GM23338 (cell line): ENCODE measurements at regions not wholly inside any gene's neighbourhood (a gene's known extent, or its start where the extent isn't known, plus 50 kb on each side); places are given as distances from the start of the nearest gene placed in this dataset.

Experiments used
- ATAC-seq: fragments of 200-7000 bp; cut with Tn5 transposase; 3 replicates; pipeline ENCODE4 v1.9.1; 2020
- DNase-seq: peaks from one replicate; pipeline ENCODE4 v3.0.0-alpha.2; 2015; ENCODE audit warnings: low spot score
- H2AFZ ChIP-seq: fragments of 200-600 bp; sonication (generic); 2 replicates; pipeline ENCODE4 v1.8.0; 2016; ENCODE audit warnings: antibody characterized with exemption, mild to moderate bottlenecking, moderate library complexity
- H3F3A ChIP-seq: fragments of 200-600 bp; sonication (generic); replicated peaks from 2 replicates; pipeline ENCODE4 v1.8.0; 2017; ENCODE audit warnings: antibody characterized with exemption, mixed run types, low read depth
- H3K27ac ChIP-seq: fragments of 200-600 bp; sonication (generic); 2 replicates; pipeline ENCODE4 v1.6.1; 2016; ENCODE audit warnings: low read depth
- H3K27me3 ChIP-seq: fragments of 200-600 bp; sonication (generic); 2 replicates; pipeline ENCODE4 v1.8.0; 2016; ENCODE audit warnings: mild to moderate bottlenecking, mixed run types, moderate library complexity; ENCODE audit not compliant: insufficient read depth
- H3K36me3 ChIP-seq: fragments of 200-600 bp; sonication (generic); 2 replicates; pipeline ENCODE4 v1.8.0; 2016; ENCODE audit warnings: mild to moderate bottlenecking; ENCODE audit not compliant: insufficient read depth
- H3K4me1 ChIP-seq: fragments of 200-600 bp; sonication (generic); 2 replicates; pipeline ENCODE4 v1.8.0; 2016; ENCODE audit warnings: mild to moderate bottlenecking, moderate library complexity; ENCODE audit not compliant: insufficient read depth
- H3K4me2 ChIP-seq: fragments of 200-600 bp; sonication (generic); 2 replicates; pipeline ENCODE4 v1.7.1; 2017; ENCODE audit warnings: mixed run types
- H3K4me3 ChIP-seq: fragments of 200-600 bp; sonication (generic); 2 replicates; pipeline ENCODE4 v1.6.1; 2016; ENCODE audit warnings: mixed run types
- H3K79me2 ChIP-seq: fragments of 200-600 bp; sonication (generic); replicated peaks from 2 replicates; pipeline ENCODE4 v1.8.0; 2017; ENCODE audit warnings: mild to moderate bottlenecking; ENCODE audit not compliant: insufficient read depth
- H3K9me2 ChIP-seq: fragments of 200-600 bp; sonication (generic); 2 replicates; pipeline ENCODE4 v1.8.0; 2017; ENCODE audit not compliant: insufficient read depth
- H4K20me1 ChIP-seq: fragments of 200-600 bp; sonication (generic); replicated peaks from 2 replicates; pipeline ENCODE4 v1.8.0; 2017; ENCODE audit warnings: mild to moderate bottlenecking; ENCODE audit not compliant: insufficient read depth
- H3K27ac Mint-ChIP-seq: 2 replicates; pipeline ENCODE4 v1.8.0; 2020; ENCODE audit warnings: inconsistent platforms, mild to moderate bottlenecking, moderate library complexity, mixed read lengths
- H3K27me3 Mint-ChIP-seq: 3 replicates; pipeline ENCODE4 v1.8.0; 2022; ENCODE audit warnings: low read depth, mild to moderate bottlenecking, moderate library complexity, mixed read lengths, inconsistent platforms; ENCODE audit not compliant: insufficient read depth, poor library complexity
- H3K36me3 Mint-ChIP-seq: 3 replicates; pipeline ENCODE4 v1.8.0; 2021; ENCODE audit warnings: low read depth, mild to moderate bottlenecking, inconsistent platforms, moderate library complexity, mixed read lengths
- H3K4me1 Mint-ChIP-seq: 3 replicates; pipeline ENCODE4 v1.8.0; 2020; ENCODE audit warnings: mild to moderate bottlenecking, inconsistent platforms, mixed read lengths
- H3K4me3 Mint-ChIP-seq: 3 replicates; pipeline ENCODE4 v1.8.0; 2021; ENCODE audit warnings: moderate library complexity, mild to moderate bottlenecking, inconsistent platforms, mixed read lengths
- H3K9me3 Mint-ChIP-seq: 3 replicates; pipeline ENCODE4 v1.8.0; 2020; ENCODE audit warnings: moderate library complexity, mild to moderate bottlenecking, inconsistent platforms, mixed read lengths
- CREB1 ChIP-seq: fragments of 250-450 bp; sonication (Bioruptor Pico); IDR thresholded peaks from 2 replicates; pipeline ENCODE4 v1.5.0; 2020; ENCODE audit warnings: low read depth, mild to moderate bottlenecking, moderate library complexity
- EZH2 ChIP-seq: fragments of 200-600 bp; sonication (generic); IDR thresholded peaks from one replicate; pipeline ENCODE4 v1.8.0; 2017; ENCODE audit warnings: antibody characterized with exemption, mild to moderate bottlenecking, low read depth; ENCODE audit not compliant: unreplicated experiment
- EZH2phosphoT487 ChIP-seq: fragments of 200-600 bp; sonication (generic); IDR thresholded peaks from one replicate; pipeline ENCODE4 v1.8.1; 2018; ENCODE audit warnings: antibody characterized with exemption; ENCODE audit not compliant: unreplicated experiment
- JUNB ChIP-seq: IDR thresholded peaks from one replicate; pipeline ENCODE4 v1.6.1; 2016; ENCODE audit warnings: antibody characterized with exemption; ENCODE audit not compliant: unreplicated experiment
- NANOG ChIP-seq: IDR thresholded peaks from 2 replicates; pipeline ENCODE4 v1.6.1; 2016; ENCODE audit warnings: antibody characterized with exemption, borderline replicate concordance
- POLR2AphosphoS5 ChIP-seq: IDR thresholded peaks from 2 replicates; pipeline ENCODE4 v1.6.1; 2016; ENCODE audit warnings: antibody characterized with exemption, low read depth
- ZNF114 ChIP-seq: fragments of 250-450 bp; sonication (Bioruptor Pico); IDR thresholded peaks from 2 replicates; pipeline ENCODE4 v1.5.0; 2020; ENCODE audit warnings: mild to moderate bottlenecking, moderate library complexity
- ZNF331 ChIP-seq: fragments of 250-450 bp; sonication (Bioruptor Pico); IDR thresholded peaks from 2 replicates; pipeline ENCODE4 v1.5.0; 2020; ENCODE audit warnings: low read depth, mild to moderate bottlenecking, moderate library complexity
- TF ChIP-seq, protein P1 (sequence below): IDR thresholded peaks from one replicate; pipeline ENCODE4 v1.6.1; 2018; ENCODE audit warnings: antibody characterized with exemption; ENCODE audit not compliant: unreplicated experiment
- TF ChIP-seq, protein P2 (sequence below): fragments of 250-450 bp; sonication (Bioruptor Pico); IDR thresholded peaks from 2 replicates; pipeline ENCODE4 v1.5.0; 2020; ENCODE audit warnings: mild to moderate bottlenecking, moderate library complexity

DNA sequence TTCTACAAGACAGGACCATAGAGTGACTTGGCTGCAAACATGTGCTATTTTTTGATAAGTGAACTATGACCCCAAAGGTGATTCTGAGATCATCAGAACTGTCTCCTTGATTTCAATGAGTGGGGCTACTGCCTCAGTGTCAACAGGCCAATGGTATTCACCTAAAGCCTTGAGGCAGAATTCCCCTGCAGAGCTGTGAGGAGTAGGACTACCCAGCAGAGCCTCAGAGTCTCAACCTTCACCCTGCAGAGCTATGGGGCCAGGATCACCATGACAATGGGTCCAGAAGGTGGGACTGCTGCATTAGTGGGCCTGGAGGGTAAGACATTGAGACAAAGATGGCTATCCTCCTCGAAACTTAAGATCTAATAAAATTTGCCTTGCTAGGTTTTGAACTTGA is 1668.2 kb upstream of the SLC39A10 start:
- H4K20me1 ChIP-seq = no peaks in the 10 kb centered on the region
- no peak overlapping the region for H3K4me3 ChIP-seq
- ATAC-seq (no peak), DNase-seq (no peak)
- no peaks in the 10 kb centered on the region for H3K9me2 ChIP-seq
- no peaks in the 10 kb centered on the region for H3K36me3 ChIP-seq
- H3F3A ChIP-seq = no peaks in the 10 kb centered on the region
- Mint-ChIP-seq H3K4me1 (no peaks in the 10 kb centered on the region), H3K36me3 (no peaks in the 10 kb centered on the region), H3K27ac (no peak overlapping the region), H3K27me3 (peaks cover 1% of the 10 kb centered on the region), H3K9me3 (no peaks in the 10 kb centered on the region), H3K4me3 (no peak overlapping the region)
- H3K4me1 ChIP-seq = no peaks in the 10 kb centered on the region
- no peak overlapping the region for H2AFZ ChIP-seq
- H3K27ac ChIP-seq = no peak overlapping the region
- H3K4me2 ChIP-seq = no peak overlapping the region
- H3K27me3 ChIP-seq = no peaks in the 10 kb centered on the region
- no peak for TF ChIP-seq ZNF331 (CRISPR knock-in tag)
- TF ChIP-seq, protein P1, sequence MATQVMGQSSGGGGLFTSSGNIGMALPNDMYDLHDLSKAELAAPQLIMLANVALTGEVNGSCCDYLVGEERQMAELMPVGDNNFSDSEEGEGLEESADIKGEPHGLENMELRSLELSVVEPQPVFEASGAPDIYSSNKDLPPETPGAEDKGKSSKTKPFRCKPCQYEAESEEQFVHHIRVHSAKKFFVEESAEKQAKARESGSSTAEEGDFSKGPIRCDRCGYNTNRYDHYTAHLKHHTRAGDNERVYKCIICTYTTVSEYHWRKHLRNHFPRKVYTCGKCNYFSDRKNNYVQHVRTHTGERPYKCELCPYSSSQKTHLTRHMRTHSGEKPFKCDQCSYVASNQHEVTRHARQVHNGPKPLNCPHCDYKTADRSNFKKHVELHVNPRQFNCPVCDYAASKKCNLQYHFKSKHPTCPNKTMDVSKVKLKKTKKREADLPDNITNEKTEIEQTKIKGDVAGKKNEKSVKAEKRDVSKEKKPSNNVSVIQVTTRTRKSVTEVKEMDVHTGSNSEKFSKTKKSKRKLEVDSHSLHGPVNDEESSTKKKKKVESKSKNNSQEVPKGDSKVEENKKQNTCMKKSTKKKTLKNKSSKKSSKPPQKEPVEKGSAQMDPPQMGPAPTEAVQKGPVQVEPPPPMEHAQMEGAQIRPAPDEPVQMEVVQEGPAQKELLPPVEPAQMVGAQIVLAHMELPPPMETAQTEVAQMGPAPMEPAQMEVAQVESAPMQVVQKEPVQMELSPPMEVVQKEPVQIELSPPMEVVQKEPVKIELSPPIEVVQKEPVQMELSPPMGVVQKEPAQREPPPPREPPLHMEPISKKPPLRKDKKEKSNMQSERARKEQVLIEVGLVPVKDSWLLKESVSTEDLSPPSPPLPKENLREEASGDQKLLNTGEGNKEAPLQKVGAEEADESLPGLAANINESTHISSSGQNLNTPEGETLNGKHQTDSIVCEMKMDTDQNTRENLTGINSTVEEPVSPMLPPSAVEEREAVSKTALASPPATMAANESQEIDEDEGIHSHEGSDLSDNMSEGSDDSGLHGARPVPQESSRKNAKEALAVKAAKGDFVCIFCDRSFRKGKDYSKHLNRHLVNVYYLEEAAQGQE = no peak
- no peak for TF ChIP-seq NANOG
- TF ChIP-seq JUNB = no peak
- no peak for TF ChIP-seq POLR2AphosphoS5
- H3K79me2 ChIP-seq = no peaks in the 10 kb centered on the region

DNA sequence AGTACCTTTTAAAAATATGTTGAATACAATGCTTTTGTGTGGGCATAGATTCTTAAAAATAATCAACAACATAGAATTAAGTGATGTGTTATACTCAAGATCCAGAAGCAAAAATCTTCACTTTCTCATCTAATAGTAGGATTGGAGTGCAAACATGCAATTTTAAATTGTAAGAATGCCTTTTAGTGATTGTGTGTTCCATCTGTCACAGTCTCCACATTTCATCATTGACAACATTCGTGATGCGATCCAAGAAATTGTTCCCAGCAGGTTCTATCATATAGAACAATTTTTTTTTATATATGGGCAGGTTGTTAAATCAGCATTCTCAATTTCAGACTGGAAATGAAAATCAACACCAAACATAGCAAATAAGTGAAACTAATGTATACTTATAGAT is 1671.8 kb upstream of the SLC39A10 start:
- Histone ChIP-seq H3K4me1 (no peaks in the 10 kb centered on the region), H3K4me3 (no peak overlapping the region), H3K4me2 (no peak overlapping the region), H3K9me2 (no peaks in the 10 kb centered on the region), H3K27ac (no peak overlapping the region), H3K36me3 (no peaks in the 10 kb centered on the region), H4K20me1 (no peaks in the 10 kb centered on the region), H3F3A (no peaks in the 10 kb centered on the region), H3K79me2 (no peaks in the 10 kb centered on the region), H3K27me3 (no peaks in the 10 kb centered on the region), H2AFZ (no peak overlapping the region)
- H3K9me3 Mint-ChIP-seq = no peaks in the 10 kb centered on the region
- DNase-seq (no peak), ATAC-seq (no peak)
- H3K27me3 Mint-ChIP-seq = no peaks in the 10 kb centered on the region
- H3K36me3 Mint-ChIP-seq = no peaks in the 10 kb centered on the region
- no peak overlapping the region for H3K27ac Mint-ChIP-seq
- H3K4me1 Mint-ChIP-seq = peaks cover 5% of the 10 kb centered on the region; the same call in 2 of the 3 replicates
- no peak overlapping the region for H3K4me3 Mint-ChIP-seq
- TF ChIP-seq CREB1 (no peak), EZH2 (no peak), EZH2phosphoT487 (no peak), ZNF331 (CRISPR knock-in tag) (no peak), ZNF114 (CRISPR knock-in tag) (no peak)
- TF ChIP-seq, protein P2, sequence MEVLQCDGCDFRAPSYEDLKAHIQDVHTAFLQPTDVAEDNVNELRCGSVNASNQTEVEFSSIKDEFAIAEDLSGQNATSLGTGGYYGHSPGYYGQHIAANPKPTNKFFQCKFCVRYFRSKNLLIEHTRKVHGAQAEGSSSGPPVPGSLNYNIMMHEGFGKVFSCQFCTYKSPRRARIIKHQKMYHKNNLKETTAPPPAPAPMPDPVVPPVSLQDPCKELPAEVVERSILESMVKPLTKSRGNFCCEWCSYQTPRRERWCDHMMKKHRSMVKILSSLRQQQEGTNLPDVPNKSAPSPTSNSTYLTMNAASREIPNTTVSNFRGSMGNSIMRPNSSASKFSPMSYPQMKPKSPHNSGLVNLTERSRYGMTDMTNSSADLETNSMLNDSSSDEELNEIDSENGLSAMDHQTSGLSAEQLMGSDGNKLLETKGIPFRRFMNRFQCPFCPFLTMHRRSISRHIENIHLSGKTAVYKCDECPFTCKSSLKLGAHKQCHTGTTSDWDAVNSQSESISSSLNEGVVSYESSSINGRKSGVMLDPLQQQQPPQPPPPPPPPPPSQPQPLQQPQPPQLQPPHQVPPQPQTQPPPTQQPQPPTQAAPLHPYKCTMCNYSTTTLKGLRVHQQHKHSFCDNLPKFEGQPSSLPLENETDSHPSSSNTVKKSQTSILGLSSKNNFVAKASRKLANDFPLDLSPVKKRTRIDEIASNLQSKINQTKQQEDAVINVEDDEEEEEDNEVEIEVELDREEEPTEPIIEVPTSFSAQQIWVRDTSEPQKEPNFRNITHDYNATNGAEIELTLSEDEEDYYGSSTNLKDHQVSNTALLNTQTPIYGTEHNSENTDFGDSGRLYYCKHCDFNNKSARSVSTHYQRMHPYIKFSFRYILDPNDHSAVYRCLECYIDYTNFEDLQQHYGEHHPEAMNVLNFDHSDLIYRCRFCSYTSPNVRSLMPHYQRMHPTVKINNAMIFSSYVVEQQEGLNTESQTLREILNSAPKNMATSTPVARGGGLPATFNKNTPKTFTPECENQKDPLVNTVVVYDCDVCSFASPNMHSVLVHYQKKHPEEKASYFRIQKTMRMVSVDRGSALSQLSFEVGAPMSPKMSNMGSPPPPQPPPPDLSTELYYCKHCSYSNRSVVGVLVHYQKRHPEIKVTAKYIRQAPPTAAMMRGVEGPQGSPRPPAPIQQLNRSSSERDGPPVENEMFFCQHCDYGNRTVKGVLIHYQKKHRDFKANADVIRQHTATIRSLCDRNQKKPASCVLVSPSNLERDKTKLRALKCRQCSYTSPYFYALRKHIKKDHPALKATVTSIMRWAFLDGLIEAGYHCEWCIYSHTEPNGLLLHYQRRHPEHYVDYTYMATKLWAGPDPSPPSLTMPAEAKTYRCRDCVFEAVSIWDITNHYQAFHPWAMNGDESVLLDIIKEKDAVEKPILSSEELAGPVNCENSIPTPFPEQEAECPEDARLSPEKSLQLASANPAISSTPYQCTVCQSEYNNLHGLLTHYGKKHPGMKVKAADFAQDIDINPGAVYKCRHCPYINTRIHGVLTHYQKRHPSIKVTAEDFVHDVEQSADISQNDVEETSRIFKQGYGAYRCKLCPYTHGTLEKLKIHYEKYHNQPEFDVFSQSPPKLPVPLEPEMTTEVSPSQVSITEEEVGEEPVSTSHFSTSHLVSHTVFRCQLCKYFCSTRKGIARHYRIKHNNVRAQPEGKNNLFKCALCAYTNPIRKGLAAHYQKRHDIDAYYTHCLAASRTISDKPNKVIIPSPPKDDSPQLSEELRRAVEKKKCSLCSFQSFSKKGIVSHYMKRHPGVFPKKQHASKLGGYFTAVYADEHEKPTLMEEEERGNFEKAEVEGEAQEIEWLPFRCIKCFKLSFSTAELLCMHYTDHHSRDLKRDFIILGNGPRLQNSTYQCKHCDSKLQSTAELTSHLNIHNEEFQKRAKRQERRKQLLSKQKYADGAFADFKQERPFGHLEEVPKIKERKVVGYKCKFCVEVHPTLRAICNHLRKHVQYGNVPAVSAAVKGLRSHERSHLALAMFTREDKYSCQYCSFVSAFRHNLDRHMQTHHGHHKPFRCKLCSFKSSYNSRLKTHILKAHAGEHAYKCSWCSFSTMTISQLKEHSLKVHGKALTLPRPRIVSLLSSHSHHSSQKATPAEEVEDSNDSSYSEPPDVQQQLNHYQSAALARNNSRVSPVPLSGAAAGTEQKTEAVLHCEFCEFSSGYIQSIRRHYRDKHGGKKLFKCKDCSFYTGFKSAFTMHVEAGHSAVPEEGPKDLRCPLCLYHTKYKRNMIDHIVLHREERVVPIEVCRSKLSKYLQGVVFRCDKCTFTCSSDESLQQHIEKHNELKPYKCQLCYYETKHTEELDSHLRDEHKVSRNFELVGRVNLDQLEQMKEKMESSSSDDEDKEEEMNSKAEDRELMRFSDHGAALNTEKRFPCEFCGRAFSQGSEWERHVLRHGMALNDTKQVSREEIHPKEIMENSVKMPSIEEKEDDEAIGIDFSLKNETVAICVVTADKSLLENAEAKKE = no peak
- TF ChIP-seq, protein P1 = no peak
